Epithelial cell of prostate (primary cell): ENCODE measurements at regions not wholly inside any gene's neighbourhood (a gene's known extent, or its start where the extent isn't known, plus 50 kb on each side); places are given as distances from the start of the nearest gene placed in this dataset.

Experiments used
- DNase-seq: peaks from one replicate; pipeline ENCODE4 v3.0.0-alpha.2; 2011; ENCODE audit warnings: low read depth, low spot score
- H3K27ac ChIP-seq: fragments of 450-650 bp; 2 replicates; pipeline ENCODE4 v1.5.1; 2017; ENCODE audit warnings: mild to moderate bottlenecking

DNA sequence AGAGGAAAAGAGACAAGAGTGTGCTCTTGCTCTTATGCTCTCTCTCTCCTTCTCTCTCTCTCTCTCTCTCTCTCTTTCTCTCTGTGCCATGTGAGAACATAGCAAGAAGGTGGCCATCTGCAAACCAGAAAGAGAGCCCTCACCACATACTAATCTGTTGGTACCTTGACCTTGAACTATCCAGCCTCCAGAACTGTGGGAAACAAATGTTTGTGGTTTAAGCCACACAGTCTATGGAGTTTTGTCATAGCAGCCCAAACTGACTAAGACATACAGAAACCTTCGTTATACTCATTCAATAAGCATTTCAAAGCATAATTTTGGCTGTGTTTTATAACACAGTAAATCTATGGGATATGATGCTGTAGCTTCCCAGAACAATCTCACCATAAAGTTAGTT, 56.4 kb upstream of the PLPP4 start:
- no peak for DNase-seq
- H3K27ac ChIP-seq: no peak overlapping the region

DNA sequence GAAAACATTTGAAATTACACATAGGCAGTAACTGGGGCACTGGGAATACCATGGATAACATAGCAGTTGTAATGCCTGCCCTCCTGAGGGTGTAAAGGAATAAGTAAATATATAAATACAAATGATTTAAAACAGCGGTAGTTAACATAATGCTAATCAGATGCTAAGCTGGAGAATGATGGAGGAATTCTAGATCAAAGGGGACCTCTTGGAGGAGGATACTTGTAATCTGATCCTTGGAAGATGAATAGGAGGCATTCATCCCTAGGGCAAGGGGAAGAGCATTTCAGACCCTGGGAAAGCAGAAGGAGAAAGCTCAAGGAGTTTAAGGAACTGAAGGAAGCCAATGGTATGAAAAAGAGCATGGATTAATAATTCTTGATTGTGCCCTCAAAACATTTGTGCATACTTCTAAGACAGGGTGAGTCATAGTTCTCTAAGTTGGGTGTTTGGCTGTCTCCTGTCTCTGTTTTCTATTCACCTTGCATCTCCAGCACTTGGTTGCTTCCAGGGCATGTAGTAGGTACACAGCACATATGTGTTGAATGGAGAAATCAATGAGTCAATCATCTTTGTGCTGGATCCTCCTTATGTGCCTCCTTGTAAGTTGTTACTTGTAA, 54.8 kb upstream of the PLPP4 start:
- H3K27ac ChIP-seq: no peak overlapping the region
- no peak for DNase-seq

- no peak for DNase-seq
- no peak overlapping the region for H3K27ac ChIP-seq
These were observed 53.9 kb upstream of the PLPP4 start for GRCh38 chr10:120403109-120403508.

DNA sequence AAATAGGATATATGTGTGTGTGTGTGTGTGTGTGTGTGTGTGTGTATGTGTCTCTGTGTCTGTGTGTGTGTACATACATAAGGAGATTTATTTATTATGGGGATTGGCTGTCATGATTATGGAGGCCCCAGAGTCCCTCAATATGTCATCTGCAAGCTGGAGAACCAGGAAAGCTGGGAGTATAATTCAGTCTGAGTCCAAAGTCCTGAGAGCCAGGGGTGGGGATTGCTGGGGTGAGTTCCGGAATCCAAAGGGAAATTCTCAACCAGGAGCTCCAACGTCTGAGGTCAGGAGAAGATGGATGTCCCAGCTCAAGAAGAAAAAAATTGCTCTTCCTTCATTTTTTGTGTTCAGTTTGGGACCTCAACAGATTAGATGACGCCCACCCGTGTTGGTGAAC, 50.7 kb upstream of the PLPP4 start:
- no peak for DNase-seq
- H3K27ac ChIP-seq: no peak overlapping the region
